Activated naive CD8-positive, alpha-beta T cell treated with anti-CD3 and anti-CD28 coated beads, Interleukin-2, amount 50 U/mL, for 24 hours (primary cell): ENCODE measurements at regions not wholly inside any gene's neighbourhood (a gene's known extent, or its start where the extent isn't known, plus 50 kb on each side); places are given as distances from the start of the nearest gene placed in this dataset.
"Not testable (repeated sequence)": the region's sequence is repeated elsewhere in the genome, so short reads cannot be mapped to it uniquely, and the experiment has no call there.

Experiments used
- ATAC-seq: fragments of 150-1000 bp; cut with Tn5 transposase; one replicate; pipeline ENCODE4 v1.10.0; 2021
- DNase-seq: peaks from one replicate; pipeline ENCODE4 v3.0.0; 2021
- H3K27ac Mint-ChIP-seq: one replicate; pipeline ENCODE4 v1.8.0; 2021; ENCODE audit warnings: mild to moderate bottlenecking, mixed read lengths
- H3K27me3 Mint-ChIP-seq: one replicate; pipeline ENCODE4 v1.8.0; 2021; ENCODE audit warnings: mixed read lengths
- H3K36me3 Mint-ChIP-seq: one replicate; pipeline ENCODE4 v1.8.0; 2021; ENCODE audit warnings: low read depth, mixed read lengths
- H3K4me1 Mint-ChIP-seq: one replicate; pipeline ENCODE4 v1.8.0; 2021; ENCODE audit warnings: mixed read lengths
- H3K4me3 Mint-ChIP-seq: one replicate; pipeline ENCODE4 v1.8.0; 2021; ENCODE audit warnings: mild to moderate bottlenecking, moderate library complexity, mixed read lengths
- H3K9me3 Mint-ChIP-seq: one replicate; pipeline ENCODE4 v1.8.0; 2021; ENCODE audit warnings: mixed read lengths

- Mint-ChIP-seq H3K27me3 (peaks cover 2% of the 10 kb centered on the region), H3K9me3 (peaks cover 10% of the 10 kb centered on the region), H3K27ac (no peak overlapping the region), H3K4me3 (no peak overlapping the region), H3K36me3 (no peaks in the 10 kb centered on the region), H3K4me1 (no peaks in the 10 kb centered on the region)
- no peak for ATAC-seq
- DNase-seq = no peak
Measured at GRCh38 chr19:29001597-29002245, 211.2 kb downstream of the UQCRFS1 start.

- H3K9me3 Mint-ChIP-seq = peaks cover 12% of the 10 kb centered on the region
- H3K4me3 Mint-ChIP-seq = no peak overlapping the region
- no peak overlapping the region for H3K27ac Mint-ChIP-seq
- ATAC-seq = no peak
- peaks cover 2% of the 10 kb centered on the region for H3K27me3 Mint-ChIP-seq
- no peak for DNase-seq
- no peaks in the 10 kb centered on the region for H3K4me1 Mint-ChIP-seq
- H3K36me3 Mint-ChIP-seq = no peaks in the 10 kb centered on the region
Measured at GRCh38 chr19:29001141-29001581, 211.8 kb downstream of the UQCRFS1 start.

GRCh38 chr19:28999724-29000433, 213.1 kb downstream of the UQCRFS1 start:
- Mint-ChIP-seq H3K36me3 (no peaks in the 10 kb centered on the region), H3K27ac (no peak overlapping the region), H3K4me3 (no peak overlapping the region), H3K9me3 (peaks cover 16% of the 10 kb centered on the region), H3K4me1 (no peaks in the 10 kb centered on the region), H3K27me3 (peaks cover 2% of the 10 kb centered on the region)
- ATAC-seq (no peak), DNase-seq (no peak)

GRCh38 chr19:28998974-28999373, 214.0 kb downstream of the UQCRFS1 start:
- ATAC-seq (no peak), DNase-seq (no peak)
- H3K27ac Mint-ChIP-seq = no peak overlapping the region
- H3K4me3 Mint-ChIP-seq = no peak overlapping the region
- H3K9me3 Mint-ChIP-seq = peaks cover 18% of the 10 kb centered on the region
- H3K4me1 Mint-ChIP-seq = no peaks in the 10 kb centered on the region
- H3K27me3 Mint-ChIP-seq = peaks cover 3% of the 10 kb centered on the region
- no peaks in the 10 kb centered on the region for H3K36me3 Mint-ChIP-seq

GRCh38 chr19:28997866-28998265, 215.1 kb downstream of the UQCRFS1 start:
- not testable (repeated sequence) for H3K27ac Mint-ChIP-seq

GRCh38 chr19:28990522-28990921, 222.4 kb downstream of the UQCRFS1 start:
- no peak overlapping the region for H3K27ac Mint-ChIP-seq
- DNase-seq = no peak
- peaks cover 20% of the 10 kb centered on the region for H3K9me3 Mint-ChIP-seq
- no peaks in the 10 kb centered on the region for H3K4me1 Mint-ChIP-seq
- H3K36me3 Mint-ChIP-seq = no peaks in the 10 kb centered on the region
- no peak for ATAC-seq
- H3K27me3 Mint-ChIP-seq = peaks cover 1% of the 10 kb centered on the region
- no peak overlapping the region for H3K4me3 Mint-ChIP-seq

More at GRCh38 chr19:28997866-28998265, 215.1 kb downstream of the UQCRFS1 start:
- H3K27me3 Mint-ChIP-seq, H3K36me3 Mint-ChIP-seq, DNase-seq, ATAC-seq, H3K4me1 Mint-ChIP-seq, H3K4me3 Mint-ChIP-seq: not testable (repeated sequence)
- peaks cover 29% of the 10 kb centered on the region for H3K9me3 Mint-ChIP-seq

GRCh38 chr19:28989739-28990138, 223.2 kb downstream of the UQCRFS1 start:
- no peak overlapping the region for H3K27ac Mint-ChIP-seq
- no peak for ATAC-seq
- H3K27me3 Mint-ChIP-seq = peaks cover 1% of the 10 kb centered on the region
- H3K9me3 Mint-ChIP-seq = peaks cover 16% of the 10 kb centered on the region
- no peak overlapping the region for H3K4me3 Mint-ChIP-seq
- no peaks in the 10 kb centered on the region for H3K4me1 Mint-ChIP-seq
- DNase-seq = no peak
- H3K36me3 Mint-ChIP-seq = no peaks in the 10 kb centered on the region

- H3K27ac Mint-ChIP-seq = no peak overlapping the region
- H3K36me3 Mint-ChIP-seq = no peaks in the 10 kb centered on the region
- DNase-seq = no peak
- peaks cover 5% of the 10 kb centered on the region for H3K9me3 Mint-ChIP-seq
- H3K4me3 Mint-ChIP-seq = no peak overlapping the region
- ATAC-seq = no peak
- no peaks in the 10 kb centered on the region for H3K4me1 Mint-ChIP-seq
- no peaks in the 10 kb centered on the region for H3K27me3 Mint-ChIP-seq
Measured at GRCh38 chr19:28988066-28988465, 224.9 kb downstream of the UQCRFS1 start.

GRCh38 chr19:28987177-28987576, 225.8 kb downstream of the UQCRFS1 start:
- Mint-ChIP-seq H3K4me3 (no peak overlapping the region), H3K4me1 (no peaks in the 10 kb centered on the region), H3K9me3 (no peaks in the 10 kb centered on the region), H3K27me3 (peaks cover 3% of the 10 kb centered on the region), H3K27ac (no peak overlapping the region), H3K36me3 (no peaks in the 10 kb centered on the region)
- no peak for ATAC-seq
- no peak for DNase-seq

- no peaks in the 10 kb centered on the region for H3K36me3 Mint-ChIP-seq
- ATAC-seq (no peak), DNase-seq (no peak)
- no peaks in the 10 kb centered on the region for H3K9me3 Mint-ChIP-seq
- H3K4me3 Mint-ChIP-seq = no peak overlapping the region
- H3K27me3 Mint-ChIP-seq = peaks cover 3% of the 10 kb centered on the region
- H3K4me1 Mint-ChIP-seq = no peaks in the 10 kb centered on the region
- H3K27ac Mint-ChIP-seq = no peak overlapping the region
Measured at GRCh38 chr19:28985201-28985600, 227.8 kb downstream of the UQCRFS1 start.

- H3K9me3 Mint-ChIP-seq = no peaks in the 10 kb centered on the region
- no peaks in the 10 kb centered on the region for H3K36me3 Mint-ChIP-seq
- no peak overlapping the region for H3K4me3 Mint-ChIP-seq
- no peak for ATAC-seq
- no peak for DNase-seq
- H3K27me3 Mint-ChIP-seq = peaks cover 4% of the 10 kb centered on the region
- no peaks in the 10 kb centered on the region for H3K4me1 Mint-ChIP-seq
- H3K27ac Mint-ChIP-seq = no peak overlapping the region
Measured at GRCh38 chr19:28984315-28984714, 228.6 kb downstream of the UQCRFS1 start.

- no peak overlapping the region for H3K4me3 Mint-ChIP-seq
- no peak overlapping the region for H3K27ac Mint-ChIP-seq
- H3K36me3 Mint-ChIP-seq = no peaks in the 10 kb centered on the region
- peaks cover 4% of the 10 kb centered on the region for H3K27me3 Mint-ChIP-seq
- H3K4me1 Mint-ChIP-seq = no peaks in the 10 kb centered on the region
- DNase-seq (no peak), ATAC-seq (no peak)
- H3K9me3 Mint-ChIP-seq = no peaks in the 10 kb centered on the region
Measured at GRCh38 chr19:28983430-28983829, 229.5 kb downstream of the UQCRFS1 start.

- Mint-ChIP-seq H3K4me3 (no peak overlapping the region), H3K36me3 (no peaks in the 10 kb centered on the region), H3K4me1 (no peaks in the 10 kb centered on the region), H3K27me3 (peaks cover 4% of the 10 kb centered on the region), H3K9me3 (no peaks in the 10 kb centered on the region), H3K27ac (no peak overlapping the region)
- DNase-seq (no peak), ATAC-seq (no peak)
Measured at GRCh38 chr19:28981994-28982393, 231.0 kb downstream of the UQCRFS1 start.

- Mint-ChIP-seq H3K4me1 (no peaks in the 10 kb centered on the region), H3K27me3 (peaks cover 4% of the 10 kb centered on the region), H3K9me3 (no peaks in the 10 kb centered on the region), H3K4me3 (no peak overlapping the region), H3K36me3 (no peaks in the 10 kb centered on the region), H3K27ac (no peak overlapping the region)
- DNase-seq (no peak), ATAC-seq (no peak)
Measured at GRCh38 chr19:28981518-28981917, 231.4 kb downstream of the UQCRFS1 start.

- no peak overlapping the region for H3K4me3 Mint-ChIP-seq
- ATAC-seq = no peak
Measured at GRCh38 chr19:28980236-28980868, 232.6 kb downstream of the UQCRFS1 start.

More at GRCh38 chr19:28980236-28980868, 232.6 kb downstream of the UQCRFS1 start:
- Mint-ChIP-seq H3K27ac (no peak overlapping the region), H3K9me3 (no peaks in the 10 kb centered on the region), H3K4me1 (no peaks in the 10 kb centered on the region), H3K27me3 (peaks cover 4% of the 10 kb centered on the region), H3K36me3 (no peaks in the 10 kb centered on the region)
- no peak for DNase-seq
